ENCODE measurements at regions not wholly inside any gene's neighbourhood (a gene's known extent, or its start where the extent isn't known, plus 50 kb on each side); places are given as distances from the start of the nearest gene placed in this dataset.

DNA sequence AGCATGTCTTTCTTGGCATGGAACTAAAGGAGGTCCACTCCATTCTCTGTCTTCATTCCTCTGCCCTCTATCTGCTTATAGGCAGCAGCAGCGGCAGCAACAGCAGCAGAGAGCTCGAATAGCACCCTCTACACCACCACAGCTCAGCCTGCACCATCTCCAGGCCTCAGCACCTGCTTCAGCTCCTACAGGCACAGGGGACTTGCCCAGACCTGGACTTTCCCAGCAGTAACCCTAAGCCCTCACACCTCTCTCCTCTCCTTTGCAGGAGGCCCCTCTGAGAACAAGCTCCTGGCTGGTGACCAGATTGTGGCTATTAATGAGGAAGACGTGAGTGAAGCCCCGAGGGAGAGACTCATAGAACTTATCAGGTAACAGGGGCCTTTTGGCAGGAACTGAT lies 80.7 kb downstream of the FRMPD3 start:
- TF ChIP-seq, protein P1, sequence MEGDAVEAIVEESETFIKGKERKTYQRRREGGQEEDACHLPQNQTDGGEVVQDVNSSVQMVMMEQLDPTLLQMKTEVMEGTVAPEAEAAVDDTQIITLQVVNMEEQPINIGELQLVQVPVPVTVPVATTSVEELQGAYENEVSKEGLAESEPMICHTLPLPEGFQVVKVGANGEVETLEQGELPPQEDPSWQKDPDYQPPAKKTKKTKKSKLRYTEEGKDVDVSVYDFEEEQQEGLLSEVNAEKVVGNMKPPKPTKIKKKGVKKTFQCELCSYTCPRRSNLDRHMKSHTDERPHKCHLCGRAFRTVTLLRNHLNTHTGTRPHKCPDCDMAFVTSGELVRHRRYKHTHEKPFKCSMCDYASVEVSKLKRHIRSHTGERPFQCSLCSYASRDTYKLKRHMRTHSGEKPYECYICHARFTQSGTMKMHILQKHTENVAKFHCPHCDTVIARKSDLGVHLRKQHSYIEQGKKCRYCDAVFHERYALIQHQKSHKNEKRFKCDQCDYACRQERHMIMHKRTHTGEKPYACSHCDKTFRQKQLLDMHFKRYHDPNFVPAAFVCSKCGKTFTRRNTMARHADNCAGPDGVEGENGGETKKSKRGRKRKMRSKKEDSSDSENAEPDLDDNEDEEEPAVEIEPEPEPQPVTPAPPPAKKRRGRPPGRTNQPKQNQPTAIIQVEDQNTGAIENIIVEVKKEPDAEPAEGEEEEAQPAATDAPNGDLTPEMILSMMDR (IDR thresholded peaks at IDR 0.05 in 4 of 5, conservative IDR thresholded peaks at IDR 0.05 in 1 of 5): no peak
- no peak for TF ChIP-seq POLR2A (IDR thresholded peaks at IDR 0.05)
